Lower lobe of right lung (tissue), 2 donors: ENCODE measurements at regions not wholly inside any gene's neighbourhood (a gene's known extent, or its start where the extent isn't known, plus 50 kb on each side); places are given as distances from the start of the nearest gene placed in this dataset.

ENCODE experiments used
- ATAC-seq, 2 donors: fragments of 200-7000 bp; cut with Tn5 transposase; one replicate each; pipeline ENCODE4 v1.9.1; 2020 to 2022; ENCODE audit warnings: mild to moderate bottlenecking in 2 of 2, moderate library complexity in 2 of 2
- DNase-seq: peaks from one replicate; pipeline ENCODE4 v3.0.0-alpha.2; 2020
- H3K27ac ChIP-seq: fragments of 200-600 bp; one replicate; pipeline ENCODE4 v1.8.0; 2022
- H3K27me3 ChIP-seq: fragments of 200-600 bp; one replicate; pipeline ENCODE4 v1.8.0; 2022; ENCODE audit warnings: low read depth
- H3K36me3 ChIP-seq: fragments of 200-600 bp; one replicate; pipeline ENCODE4 v1.8.0; 2022; ENCODE audit warnings: mild to moderate bottlenecking
- H3K4me1 ChIP-seq: fragments of 200-600 bp; one replicate; pipeline ENCODE4 v1.8.0; 2022
- H3K4me3 ChIP-seq: fragments of 200-600 bp; one replicate; pipeline ENCODE4 v1.8.0; 2022; ENCODE audit warnings: mild to moderate bottlenecking
- H3K9me3 ChIP-seq: fragments of 200-600 bp; one replicate; pipeline ENCODE4 v1.8.0; 2022
- CTCF ChIP-seq: fragments of 200-600 bp; IDR thresholded peaks from one replicate; pipeline ENCODE4 v1.8.0; 2022; ENCODE audit warnings: antibody characterized with exemption, mild to moderate bottlenecking
- intact Hi-C: fragments of 100-400 bp; cut with DNase I; formaldehyde crosslinking; loops from one replicate; pipeline ENCODE4 v1.11.0; 2022
- donor health status: DM: no; HTN: yes; CAD: no; lungs with severe emphysema.

GRCh38 chr6:85068221-85068620 is 303.8 kb upstream of the TBX18 start:
- DNase-seq (no peak), ATAC-seq (no peak)
- H3K27me3 ChIP-seq, result peaks cover 3% of the 10 kb centered on the region
- H3K4me1 ChIP-seq, result no peaks in the 10 kb centered on the region
- intact Hi-C loops, result no loop called here
- no peak for TF ChIP-seq CTCF
- no peaks in the 10 kb centered on the region for H3K9me3 ChIP-seq
- H3K4me3 ChIP-seq, result no peak overlapping the region
- no peak overlapping the region for H3K27ac ChIP-seq
- no peaks in the 10 kb centered on the region for H3K36me3 ChIP-seq

GRCh38 chr6:85066266-85066665 is 301.9 kb upstream of the TBX18 start:
- TF ChIP-seq CTCF, result no peak
- H3K9me3 ChIP-seq, result no peaks in the 10 kb centered on the region
- H3K36me3 ChIP-seq, result no peaks in the 10 kb centered on the region
- no peak for DNase-seq
- no peak overlapping the region for H3K4me3 ChIP-seq
- peaks cover 3% of the 10 kb centered on the region for H3K27me3 ChIP-seq
- no peaks in the 10 kb centered on the region for H3K4me1 ChIP-seq
- intact Hi-C loops, result no loop called here
- ATAC-seq, result no peak
- no peak overlapping the region for H3K27ac ChIP-seq

- intact Hi-C loops, result no loop called here
- no peak for TF ChIP-seq CTCF
- H3K4me1 ChIP-seq, result no peaks in the 10 kb centered on the region
- H3K36me3 ChIP-seq, result no peaks in the 10 kb centered on the region
- DNase-seq (no peak), ATAC-seq (no peak)
- no peak overlapping the region for H3K4me3 ChIP-seq
- H3K27ac ChIP-seq, result no peak overlapping the region
- no peaks in the 10 kb centered on the region for H3K9me3 ChIP-seq
- peaks cover 3% of the 10 kb centered on the region for H3K27me3 ChIP-seq
Measured at GRCh38 chr6:85065831-85066230, 301.4 kb upstream of the TBX18 start.

GRCh38 chr6:85063611-85064010 is 299.2 kb upstream of the TBX18 start:
- TF ChIP-seq CTCF, result no peak
- Histone ChIP-seq H3K27me3 (peaks cover 3% of the 10 kb centered on the region), H3K9me3 (no peaks in the 10 kb centered on the region), H3K4me1 (no peaks in the 10 kb centered on the region), H3K27ac (no peak overlapping the region), H3K36me3 (no peaks in the 10 kb centered on the region), H3K4me3 (no peak overlapping the region)
- no peak for ATAC-seq
- no peak for DNase-seq
- intact Hi-C loops, result no loop called here

GRCh38 chr6:85062884-85063283 is 298.5 kb upstream of the TBX18 start:
- intact Hi-C loops, result no loop called here
- Histone ChIP-seq H3K27me3 (peaks cover 3% of the 10 kb centered on the region), H3K36me3 (no peaks in the 10 kb centered on the region), H3K27ac (no peak overlapping the region), H3K4me3 (no peak overlapping the region), H3K9me3 (no peaks in the 10 kb centered on the region), H3K4me1 (no peaks in the 10 kb centered on the region)
- no peak for TF ChIP-seq CTCF
- ATAC-seq, result no peak
- no peak for DNase-seq

GRCh38 chr6:85058806-85059205 is 294.4 kb upstream of the TBX18 start:
- no peak for ATAC-seq
- intact Hi-C loops, result no loop called here

More at GRCh38 chr6:85058806-85059205, 294.4 kb upstream of the TBX18 start:
- H3K27me3 ChIP-seq, result peaks cover 2% of the 10 kb centered on the region
- no peaks in the 10 kb centered on the region for H3K4me1 ChIP-seq
- TF ChIP-seq CTCF, result no peak
- no peak overlapping the region for H3K4me3 ChIP-seq
- no peaks in the 10 kb centered on the region for H3K36me3 ChIP-seq
- no peak overlapping the region for H3K27ac ChIP-seq
- no peak for DNase-seq
- no peaks in the 10 kb centered on the region for H3K9me3 ChIP-seq
